ENCODE measurements at regions not wholly inside any gene's neighbourhood (a gene's known extent, or its start where the extent isn't known, plus 50 kb on each side); places are given as distances from the start of the nearest gene placed in this dataset.

DNA sequence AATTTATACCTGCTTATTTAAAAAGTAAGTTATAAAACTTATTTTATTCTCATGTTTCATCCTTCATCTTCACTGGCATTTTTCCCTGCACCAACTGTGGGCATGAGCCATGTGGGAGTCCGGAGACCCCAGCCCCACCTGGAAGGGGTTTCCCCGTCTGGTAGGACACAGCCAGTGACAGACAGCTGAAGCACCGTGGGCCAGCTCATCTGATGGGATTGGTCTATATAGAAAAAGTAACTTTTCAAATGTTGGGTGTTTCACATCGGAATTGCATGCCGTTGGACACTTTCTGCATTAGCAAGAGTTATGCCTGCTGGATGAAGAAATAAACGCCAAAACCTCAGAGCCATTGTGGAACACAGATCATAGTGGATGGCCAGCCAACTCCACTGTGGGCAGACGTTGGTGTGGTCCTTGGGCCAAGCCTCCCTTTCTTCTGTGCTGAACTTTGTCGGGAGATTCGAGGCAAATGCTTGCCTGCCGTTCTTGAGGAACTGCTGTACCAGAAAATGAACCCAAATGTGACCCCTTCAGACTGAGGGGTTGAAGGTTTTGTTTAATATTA is 1329.3 kb downstream of the TBC1D22A start:
- DNase-seq, result no peak

DNA sequence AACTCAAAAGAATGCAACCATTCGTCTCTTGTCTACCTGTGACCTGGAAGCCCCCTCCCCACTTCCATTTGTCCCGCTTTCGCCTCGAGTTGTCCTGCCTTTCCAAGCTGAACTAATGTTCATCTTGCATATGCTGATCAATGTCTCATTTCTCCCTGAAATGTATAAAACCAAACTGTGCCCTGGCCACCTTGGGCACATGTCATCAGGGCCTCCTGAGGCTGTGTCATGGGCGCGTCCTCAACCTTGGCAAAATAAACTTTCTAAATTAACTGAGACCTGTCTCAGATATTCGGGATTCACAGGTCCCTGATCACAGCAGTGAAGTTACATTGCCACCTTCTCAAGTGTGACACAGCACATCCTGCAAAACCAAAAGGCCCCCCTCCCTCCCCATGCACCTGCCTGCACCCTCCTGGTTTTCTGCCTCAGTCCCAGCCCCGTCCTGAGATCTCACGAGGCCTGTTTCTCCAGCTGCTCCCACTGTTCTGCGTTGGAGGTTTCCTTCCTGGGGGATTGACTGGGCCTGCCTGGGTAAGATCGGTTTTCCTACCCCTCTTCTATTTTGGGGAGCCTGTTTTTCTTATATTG is 1328.7 kb downstream of the TBC1D22A start:
- DNase-seq, result no peak

DNA sequence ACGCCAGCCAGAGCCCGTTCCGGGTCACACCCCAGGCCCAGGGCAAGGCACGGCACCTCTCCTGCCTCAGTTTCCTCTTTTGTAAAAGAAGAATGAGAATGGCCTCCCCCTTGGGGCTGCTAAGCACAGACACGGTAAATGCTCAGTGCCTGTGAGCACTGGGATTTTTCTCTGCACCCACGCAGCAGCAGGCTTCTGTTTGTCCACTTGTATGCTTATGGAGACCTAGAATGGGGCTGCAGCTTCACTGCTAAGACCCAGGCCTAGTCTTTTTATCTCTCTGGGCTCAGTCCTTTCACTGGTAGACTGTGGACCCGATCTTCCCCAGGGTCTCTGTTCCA is 1327.9 kb downstream of the TBC1D22A start:
- no peak for DNase-seq

DNA sequence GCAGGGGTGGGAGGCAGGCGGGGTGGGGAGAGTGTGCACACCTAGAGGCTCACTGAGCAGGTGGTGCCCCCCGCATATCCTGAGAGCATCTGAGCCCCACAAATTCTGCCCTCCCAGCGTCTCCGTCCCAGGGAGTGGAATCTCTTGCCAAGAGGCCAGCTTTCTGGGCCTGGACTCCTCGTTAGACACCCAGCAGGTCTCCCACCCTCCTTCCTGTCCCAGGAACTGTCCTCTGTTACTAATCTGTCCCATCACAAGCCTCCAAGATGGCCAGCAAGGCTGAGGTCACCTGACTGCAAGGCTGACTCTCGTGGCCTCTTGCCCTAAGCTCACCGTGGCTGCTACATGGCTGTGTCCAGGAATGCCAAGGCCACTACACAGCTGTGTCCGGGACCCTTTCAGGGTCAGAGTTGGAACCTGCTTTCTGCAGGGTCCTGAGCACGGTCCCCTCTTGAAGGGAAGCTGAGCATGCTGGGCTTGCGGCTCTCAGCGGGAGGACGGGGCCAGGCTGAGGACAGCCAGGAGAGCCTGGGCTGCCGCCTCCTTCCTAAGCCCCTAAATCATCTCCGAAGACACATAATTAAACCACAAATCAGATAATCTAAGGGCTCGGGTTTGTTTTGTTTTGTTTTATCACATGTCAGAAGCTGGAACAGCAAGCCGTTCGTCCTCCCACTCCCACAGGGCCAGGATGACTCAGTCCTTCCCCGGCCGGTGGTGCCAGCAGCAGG is 1327.3 kb downstream of the TBC1D22A start:
- no peak for DNase-seq

DNA sequence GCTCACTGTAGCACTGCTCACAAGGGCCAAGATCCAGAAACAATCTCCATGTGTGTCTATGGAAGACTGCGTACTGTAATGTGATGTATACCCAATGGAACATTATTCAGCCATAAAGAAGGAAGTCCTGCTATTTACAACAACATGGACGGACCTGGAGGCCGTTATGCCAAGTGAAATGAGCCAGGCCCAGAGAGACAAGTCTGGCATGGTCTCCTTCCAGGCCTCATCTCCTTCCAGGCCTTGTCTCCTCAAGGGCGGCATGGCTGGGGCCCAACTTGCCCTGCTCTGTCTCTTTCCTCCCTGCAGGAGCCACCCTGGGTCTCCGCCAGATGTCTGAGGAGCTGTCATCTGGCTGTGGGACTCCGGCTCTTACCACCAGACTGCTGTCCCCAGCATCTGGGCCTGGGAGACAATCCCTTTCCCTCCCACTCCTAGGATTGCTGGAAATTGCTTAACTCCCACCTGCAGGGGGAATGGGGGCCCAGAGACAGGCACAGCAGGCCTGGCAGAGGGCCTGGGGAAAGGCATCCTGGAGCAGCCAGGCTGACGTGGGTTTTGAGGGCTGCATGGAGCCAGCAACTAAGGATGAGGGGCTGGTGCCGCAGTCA is 1326.6 kb downstream of the TBC1D22A start:
- no peak for DNase-seq

GRCh38 chr22:48088251-48088650 is 1325.8 kb downstream of the TBC1D22A start:
- DNase-seq, result no peak

- no peak for DNase-seq
Observed at GRCh38 chr22:48085901-48086645, 1323.6 kb downstream of the TBC1D22A start.

GRCh38 chr22:48084729-48085050 is 1322.2 kb downstream of the TBC1D22A start:
- DNase-seq, result no peak

GRCh38 chr22:48084041-48084728 is 1321.7 kb downstream of the TBC1D22A start:
- DNase-seq, result no peak

DNA sequence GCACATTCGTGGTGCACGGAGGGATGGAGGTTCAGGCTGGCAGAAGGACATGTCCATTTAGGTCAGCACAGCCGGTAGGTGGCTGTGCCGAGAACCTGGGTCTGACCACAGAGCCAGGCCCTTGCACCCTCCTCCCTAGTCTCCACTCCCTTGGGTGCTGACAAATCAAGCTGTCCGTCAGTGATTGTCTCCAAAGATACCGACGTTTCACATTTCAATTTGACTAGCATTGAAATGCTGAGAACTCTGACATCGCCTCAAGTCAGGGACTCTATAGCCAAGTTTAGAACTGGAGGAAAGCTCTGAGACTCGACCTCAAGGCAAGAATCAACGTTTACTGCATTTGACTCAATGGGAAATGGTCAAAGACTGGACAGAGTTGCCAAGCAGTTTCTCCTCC is 1321.1 kb downstream of the TBC1D22A start:
- no peak for DNase-seq

- DNase-seq, result no peak
Observed at GRCh38 chr22:48082284-48082683, 1319.8 kb downstream of the TBC1D22A start.

DNA sequence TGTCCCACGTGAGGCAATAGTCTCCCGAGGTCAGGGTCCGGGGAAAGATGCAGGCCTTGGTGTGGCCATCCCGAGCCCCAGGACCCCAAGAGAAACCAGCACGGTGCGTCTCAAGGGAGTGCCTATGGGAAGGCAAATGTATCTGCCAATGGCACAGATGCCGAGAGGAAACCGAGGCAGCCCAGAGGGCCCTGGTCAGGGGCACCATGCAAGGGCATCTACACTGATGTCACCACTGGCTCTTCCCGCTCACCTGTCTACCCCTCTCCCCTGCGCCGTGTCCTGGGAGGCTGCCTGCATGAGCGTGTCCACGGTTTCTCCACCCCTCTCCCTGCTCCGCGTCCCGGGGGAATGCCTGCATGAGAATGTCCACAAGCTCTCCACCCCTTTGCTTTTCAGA is 1318.8 kb downstream of the TBC1D22A start:
- DNase-seq, result no peak

DNA sequence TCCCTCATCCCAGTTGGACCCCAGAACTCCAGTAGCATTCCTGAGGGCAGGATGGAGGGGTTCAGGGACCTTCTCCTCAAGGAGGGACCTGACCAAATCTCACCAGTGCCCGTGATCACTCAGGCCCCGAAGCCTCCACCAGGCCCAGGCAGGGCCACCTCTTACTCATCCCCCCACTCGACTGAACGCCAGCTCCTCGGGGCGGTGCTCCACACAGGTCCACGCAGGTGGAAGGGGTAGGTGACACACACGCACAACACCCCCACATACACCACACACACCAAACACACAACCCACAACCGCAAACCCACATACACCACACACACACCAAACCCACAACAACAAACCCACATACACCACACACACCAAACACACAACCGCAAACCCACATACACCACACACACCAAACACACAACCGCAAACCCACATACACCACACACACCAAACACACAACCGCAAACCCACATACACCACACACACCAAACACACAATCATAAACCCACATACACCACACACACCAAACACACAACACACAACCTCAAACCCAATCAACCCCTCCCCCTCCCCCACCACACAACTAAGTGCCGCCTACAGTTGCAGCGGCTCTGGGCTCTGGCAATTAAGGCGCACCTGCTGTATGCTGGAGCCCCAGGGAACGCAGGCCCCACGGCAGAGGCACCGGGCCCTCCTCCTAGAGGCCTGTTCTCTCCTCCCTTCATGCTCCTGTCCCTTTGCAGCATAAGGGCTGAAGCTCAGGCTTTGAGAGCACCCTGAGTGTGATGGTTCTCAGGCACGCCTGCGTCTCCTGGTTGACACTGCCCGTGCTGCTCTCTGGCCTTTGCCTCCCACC is 1318.1 kb downstream of the TBC1D22A start:
- DNase-seq, result no peak

DNA sequence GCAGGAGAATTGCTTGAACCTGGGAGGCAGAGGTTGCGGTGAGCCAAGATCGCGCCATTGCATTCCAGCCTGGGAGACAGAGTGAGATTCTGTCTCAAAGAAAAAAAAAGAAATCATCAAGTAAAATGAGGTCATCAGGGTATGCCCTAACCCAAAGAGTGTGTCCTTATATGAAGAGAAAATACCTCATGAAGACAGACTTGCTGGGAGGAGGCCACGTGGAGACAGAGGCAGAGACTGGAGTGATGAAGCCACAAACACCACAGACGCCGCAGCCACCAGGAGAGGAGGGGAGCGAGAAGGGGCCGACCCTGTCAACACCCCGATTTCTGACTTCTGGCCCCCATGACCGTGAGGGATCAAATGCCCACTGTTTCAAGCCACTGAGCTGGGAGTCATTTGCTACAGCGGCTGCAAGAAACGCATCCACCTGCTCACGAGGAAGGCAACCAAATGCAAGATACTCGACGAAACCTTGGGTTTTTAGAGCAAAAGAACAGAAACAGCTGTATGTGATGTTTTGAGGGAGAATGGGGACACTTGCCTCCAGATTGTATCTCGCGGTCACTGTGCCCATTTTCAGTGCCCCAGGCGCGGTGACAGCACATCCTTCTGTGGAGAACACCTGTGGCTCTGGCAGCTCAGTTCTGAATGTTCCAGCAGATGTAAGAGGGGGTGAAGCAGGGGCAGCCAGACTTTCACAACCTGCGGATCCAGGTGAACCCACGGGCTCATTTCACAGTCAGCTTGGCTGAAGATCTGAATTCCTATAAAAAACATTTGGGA is 1317.2 kb downstream of the TBC1D22A start:
- DNase-seq, result no peak

GRCh38 chr22:48078825-48079224 is 1316.4 kb downstream of the TBC1D22A start:
- DNase-seq, result no peak

DNA sequence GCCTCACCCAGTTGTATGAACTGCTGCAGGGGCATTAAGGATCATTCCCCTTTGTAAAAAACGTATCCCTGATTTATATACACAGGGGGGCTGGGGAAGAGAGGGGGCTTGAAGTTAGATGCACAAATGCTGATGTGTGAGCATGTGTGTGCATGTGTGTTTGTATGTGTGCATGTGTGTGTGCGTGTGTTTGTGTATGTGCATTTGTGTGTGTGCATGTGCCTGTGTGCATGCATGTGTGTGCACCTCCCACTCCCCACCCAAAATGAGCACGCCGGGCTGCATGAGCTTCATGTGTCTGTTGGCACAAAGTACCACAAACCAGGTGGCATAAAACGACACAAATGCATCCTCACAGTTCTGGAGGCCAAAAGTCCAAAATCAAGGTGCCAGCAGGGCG is 1315.2 kb downstream of the TBC1D22A start:
- DNase-seq, result no peak

DNA sequence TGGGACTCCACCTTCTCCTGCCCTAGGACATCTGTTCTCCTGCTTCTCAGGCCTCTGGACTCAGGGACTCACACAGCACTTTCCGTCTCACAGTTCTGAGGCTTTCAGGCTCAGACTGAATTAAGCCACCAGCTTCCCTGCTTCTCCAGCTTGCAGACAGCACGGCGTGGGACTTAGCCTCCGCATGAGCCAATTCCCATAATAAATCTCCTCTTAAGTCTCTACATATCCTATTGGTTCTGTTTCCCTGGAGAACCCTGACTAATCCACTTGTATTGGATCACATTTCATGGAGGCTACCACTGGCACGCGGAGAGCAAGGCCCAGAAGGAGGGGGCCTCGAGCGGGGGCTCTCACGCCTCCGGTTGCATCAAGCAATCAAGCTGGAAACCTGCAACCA is 1313.6 kb downstream of the TBC1D22A start:
- no peak for DNase-seq

- no peak for DNase-seq
Observed at GRCh38 chr22:48075604-48076003, 1313.2 kb downstream of the TBC1D22A start.

GRCh38 chr22:48072777-48073176 is 1310.3 kb downstream of the TBC1D22A start:
- DNase-seq, result no peak

GRCh38 chr22:48071828-48072227 is 1309.4 kb downstream of the TBC1D22A start:
- DNase-seq, result no peak

DNA sequence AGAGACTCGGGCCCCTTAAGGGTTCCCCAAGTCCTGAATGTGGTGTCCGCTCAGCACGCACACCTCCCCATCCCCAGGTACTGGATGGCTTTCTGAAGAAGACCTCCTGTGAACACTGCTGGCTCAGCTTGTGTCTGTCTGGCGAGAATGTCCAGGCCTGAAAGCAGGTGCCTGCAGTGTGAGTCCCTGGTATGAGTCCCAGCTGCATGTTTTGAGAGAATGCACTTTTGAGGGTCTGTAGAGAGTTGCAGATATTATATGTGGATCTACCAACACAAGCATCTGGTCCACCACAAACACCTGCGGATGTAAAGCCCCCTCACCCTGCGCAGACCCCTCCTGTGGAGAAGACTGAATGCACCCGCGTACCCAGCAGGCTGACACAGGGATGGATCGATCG is 1308.9 kb downstream of the TBC1D22A start:
- no peak for DNase-seq

Measured in GOT3 (cell line).